A549 (cell line): ENCODE measurements at regions not wholly inside any gene's neighbourhood (a gene's known extent, or its start where the extent isn't known, plus 50 kb on each side); places are given as distances from the start of the nearest gene placed in this dataset.

ENCODE experiments used
- ATAC-seq, 2 experiments: fragments of 200-7000 bp in 1 of 2; fragments of >200 bp in 1 of 2; cut with Nextera tagmentation in 1 of 2; cut with Tn5 transposase in 1 of 2; 3 replicates each; pipeline versions ENCODE4 v1.8.0 to v1.9.1; 2018 to 2020; ENCODE audit warnings: mild to moderate bottlenecking in 1 of 2, moderate library complexity in 1 of 2
- CTCF ChIA-PET: fragments of 300-600 bp; sonication (Branson Sonifier 250); formaldehyde crosslinking; extraction: SDS; loops from one replicate; lab custom pipeline; 2021; ENCODE audit warnings: antibody characterized with exemption, inconsistent platforms; lab: Yijun Ruan, JAX
- POLR2A ChIA-PET: fragments of 350-600 bp; formaldehyde crosslinking; extraction: SDS; loops from one replicate; lab custom pipeline; 2021; ENCODE audit warnings: antibody characterized with exemption, inconsistent platforms; lab: Yijun Ruan, JAX
- DNase-seq, 2 experiments: peaks; one replicate each; pipeline versions ENCODE4 v3.0.0 to v3.0.0-alpha.2; 2011 to 2016; ENCODE audit warnings: low read depth in 1 of 2, low spot score in 1 of 2
- FAIRE-seq: peaks from 2 replicates; lab custom pipeline; 2011; peaks lifted over from hg19 to GRCh38; lab: Jason Lieb, UNC
- H3K27ac ChIP-seq, 2 experiments: fragments of >200 bp; sonication (Bioruptor Twin); formaldehyde crosslinking; 3 replicates each; pipeline ENCODE4 v1.5.1; 2016 to 2017
- H3K4me1 ChIP-seq: fragments of >200 bp; sonication (Bioruptor Twin); formaldehyde crosslinking; 3 replicates; pipeline ENCODE4 v1.6.1; 2016
- H3K4me2 ChIP-seq: fragments of >200 bp; sonication (Bioruptor Twin); formaldehyde crosslinking; 3 replicates; pipeline ENCODE4 v1.6.1; 2016
- H3K4me3 ChIP-seq: fragments of >200 bp; sonication (Bioruptor Twin); formaldehyde crosslinking; 3 replicates; pipeline ENCODE4 v1.5.1; 2016
- H3K9me3 ChIP-seq: fragments of >200 bp; sonication (Bioruptor Twin); formaldehyde crosslinking; 3 replicates; pipeline ENCODE4 v1.6.1; 2016
- BCL3 ChIP-seq: fragments of >200 bp; sonication (Bioruptor Twin); formaldehyde crosslinking; IDR thresholded peaks from 3 replicates; pipeline ENCODE4 v1.6.1; 2016
- CBX2 ChIP-seq: fragments of 200-600 bp; sonication (generic); IDR thresholded peaks from 2 replicates; pipeline ENCODE4 v1.6.1; 2016; ENCODE audit warnings: low read depth, mild to moderate bottlenecking, borderline replicate concordance
- CHD4 ChIP-seq: fragments of 200-600 bp; sonication (generic); IDR thresholded peaks from 2 replicates; pipeline ENCODE4 v1.6.1; 2016; ENCODE audit warnings: antibody characterized with exemption, mild to moderate bottlenecking, borderline replicate concordance
- HES2 ChIP-seq: fragments of >200 bp; sonication (Bioruptor Twin); formaldehyde crosslinking; IDR thresholded peaks from 2 replicates; pipeline ENCODE4 v1.6.1; 2016
- HOXA7 ChIP-seq: fragments of 250-450 bp; sonication (Bioruptor Pico); IDR thresholded peaks from 2 replicates; pipeline ENCODE4 v1.5.0; 2020; ENCODE audit warnings: mild to moderate bottlenecking, moderate library complexity
- MAZ ChIP-seq: fragments of 150-350 bp; IDR thresholded peaks from 2 replicates; pipeline ENCODE4 v1.6.1; 2014; ENCODE audit warnings: antibody characterized with exemption, low read depth, low read length, borderline replicate concordance
- POLR2AphosphoS2 ChIP-seq: conservative IDR thresholded peaks from 2 replicates; pipeline ENCODE4 v1.6.1; 2012; ENCODE audit warnings: low read length, improper control_type of control experiment, inconsistent platforms
- SREBF2 ChIP-seq: fragments of 450-650 bp; IDR thresholded peaks from 2 replicates; pipeline ENCODE4 v1.6.1; 2014; ENCODE audit warnings: mild to moderate bottlenecking, moderate library complexity
- ZSCAN20 ChIP-seq: fragments of 250-450 bp; sonication (Bioruptor Pico); IDR thresholded peaks from 2 replicates; pipeline ENCODE4 v1.8.0; 2022; ENCODE audit warnings: mild to moderate bottlenecking, moderate library complexity
- WGBS: methylation state at CpG from one replicate; pipeline ENCODE4 v1.1.6; 2017; ENCODE audit errors: missing lambda C conversion rate; 5-methylcytosine and 5-hydroxymethylcytosine counted together
- TF ChIP-seq, protein P1 (sequence below): fragments of 200-600 bp; sonication (generic); IDR thresholded peaks from 2 replicates; pipeline ENCODE4 v1.6.1; 2016; ENCODE audit warnings: antibody characterized with exemption, mild to moderate bottlenecking, moderate library complexity
- TF ChIP-seq, protein P2 (sequence below): fragments of 250-450 bp; sonication (Bioruptor Pico); IDR thresholded peaks from 2 replicates; pipeline ENCODE4 v1.5.0; 2021; ENCODE audit warnings: mild to moderate bottlenecking, moderate library complexity, borderline replicate concordance

DNA sequence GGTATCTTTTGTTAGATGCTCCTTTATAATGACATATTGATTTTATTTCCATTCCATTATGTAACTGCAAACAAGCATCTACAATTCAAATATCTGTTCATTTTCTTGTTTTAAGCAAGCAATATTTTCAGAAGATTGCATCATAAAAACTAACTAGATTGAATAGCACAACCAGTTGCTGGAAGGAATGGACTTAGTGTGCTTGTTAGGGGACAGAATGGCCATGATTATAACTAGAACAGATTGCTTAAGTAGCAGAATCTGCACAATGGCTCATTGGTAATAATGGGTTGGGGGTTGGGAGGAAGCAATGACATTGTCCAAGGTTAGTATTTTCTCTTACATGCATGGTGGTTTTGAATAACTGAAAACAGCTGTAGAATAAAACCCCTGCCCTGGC is 939.5 kb downstream of the SLC16A7 start (continued):
- TF ChIP-seq, protein P1, sequence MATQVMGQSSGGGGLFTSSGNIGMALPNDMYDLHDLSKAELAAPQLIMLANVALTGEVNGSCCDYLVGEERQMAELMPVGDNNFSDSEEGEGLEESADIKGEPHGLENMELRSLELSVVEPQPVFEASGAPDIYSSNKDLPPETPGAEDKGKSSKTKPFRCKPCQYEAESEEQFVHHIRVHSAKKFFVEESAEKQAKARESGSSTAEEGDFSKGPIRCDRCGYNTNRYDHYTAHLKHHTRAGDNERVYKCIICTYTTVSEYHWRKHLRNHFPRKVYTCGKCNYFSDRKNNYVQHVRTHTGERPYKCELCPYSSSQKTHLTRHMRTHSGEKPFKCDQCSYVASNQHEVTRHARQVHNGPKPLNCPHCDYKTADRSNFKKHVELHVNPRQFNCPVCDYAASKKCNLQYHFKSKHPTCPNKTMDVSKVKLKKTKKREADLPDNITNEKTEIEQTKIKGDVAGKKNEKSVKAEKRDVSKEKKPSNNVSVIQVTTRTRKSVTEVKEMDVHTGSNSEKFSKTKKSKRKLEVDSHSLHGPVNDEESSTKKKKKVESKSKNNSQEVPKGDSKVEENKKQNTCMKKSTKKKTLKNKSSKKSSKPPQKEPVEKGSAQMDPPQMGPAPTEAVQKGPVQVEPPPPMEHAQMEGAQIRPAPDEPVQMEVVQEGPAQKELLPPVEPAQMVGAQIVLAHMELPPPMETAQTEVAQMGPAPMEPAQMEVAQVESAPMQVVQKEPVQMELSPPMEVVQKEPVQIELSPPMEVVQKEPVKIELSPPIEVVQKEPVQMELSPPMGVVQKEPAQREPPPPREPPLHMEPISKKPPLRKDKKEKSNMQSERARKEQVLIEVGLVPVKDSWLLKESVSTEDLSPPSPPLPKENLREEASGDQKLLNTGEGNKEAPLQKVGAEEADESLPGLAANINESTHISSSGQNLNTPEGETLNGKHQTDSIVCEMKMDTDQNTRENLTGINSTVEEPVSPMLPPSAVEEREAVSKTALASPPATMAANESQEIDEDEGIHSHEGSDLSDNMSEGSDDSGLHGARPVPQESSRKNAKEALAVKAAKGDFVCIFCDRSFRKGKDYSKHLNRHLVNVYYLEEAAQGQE, result no peak

DNA sequence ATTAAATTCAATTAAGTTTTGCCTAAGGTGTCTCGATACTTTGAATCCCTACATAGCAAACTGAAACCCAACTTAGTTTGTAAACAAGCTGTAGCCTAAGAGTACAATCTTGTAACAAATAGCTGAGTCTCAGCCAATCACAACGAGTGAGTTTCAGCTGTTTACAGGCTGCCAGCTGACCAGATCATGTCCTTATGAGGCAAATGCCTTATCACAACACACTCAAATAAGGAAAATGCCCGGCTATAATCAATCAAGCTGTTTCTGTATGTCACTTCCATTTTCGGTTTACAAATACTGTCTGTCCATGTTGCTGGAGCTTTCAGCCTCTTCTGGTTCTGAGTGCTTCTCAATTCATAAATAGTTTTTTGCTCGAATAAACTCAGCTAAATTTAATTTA is 943.8 kb downstream of the SLC16A7 start:
- Histone ChIP-seq H3K27ac (no peak overlapping the region), H3K4me2 (no peak overlapping the region), H3K4me3 (no peak overlapping the region), H3K4me1 (no peaks in the 10 kb centered on the region), H3K9me3 (no peaks in the 10 kb centered on the region)
- WGBS, result 1% methylated on average over 5 of the region's 5 CpGs
- ChIA-PET POLR2A (no interaction called here), CTCF (no interaction called here)
- ATAC-seq (no peak), DNase-seq (no peak), FAIRE-seq (no peak)
- TF ChIP-seq, protein P1, result no peak
- TF ChIP-seq, protein P2, sequence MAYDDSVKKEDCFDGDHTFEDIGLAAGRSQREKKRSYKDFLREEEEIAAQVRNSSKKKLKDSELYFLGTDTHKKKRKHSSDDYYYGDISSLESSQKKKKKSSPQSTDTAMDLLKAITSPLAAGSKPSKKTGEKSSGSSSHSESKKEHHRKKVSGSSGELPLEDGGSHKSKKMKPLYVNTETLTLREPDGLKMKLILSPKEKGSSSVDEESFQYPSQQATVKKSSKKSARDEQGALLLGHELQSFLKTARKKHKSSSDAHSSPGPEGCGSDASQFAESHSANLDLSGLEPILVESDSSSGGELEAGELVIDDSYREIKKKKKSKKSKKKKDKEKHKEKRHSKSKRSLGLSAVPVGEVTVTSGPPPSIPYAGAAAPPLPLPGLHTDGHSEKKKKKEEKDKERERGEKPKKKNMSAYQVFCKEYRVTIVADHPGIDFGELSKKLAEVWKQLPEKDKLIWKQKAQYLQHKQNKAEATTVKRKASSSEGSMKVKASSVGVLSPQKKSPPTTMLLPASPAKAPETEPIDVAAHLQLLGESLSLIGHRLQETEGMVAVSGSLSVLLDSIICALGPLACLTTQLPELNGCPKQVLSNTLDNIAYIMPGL, result no peak
- TF ChIP-seq HOXA7 (no peak), MAZ (no peak), SREBF2 (no peak), BCL3 (no peak), HES2 (no peak), POLR2AphosphoS2 (no peak), CBX2 (no peak), CHD4 (no peak)

DNA sequence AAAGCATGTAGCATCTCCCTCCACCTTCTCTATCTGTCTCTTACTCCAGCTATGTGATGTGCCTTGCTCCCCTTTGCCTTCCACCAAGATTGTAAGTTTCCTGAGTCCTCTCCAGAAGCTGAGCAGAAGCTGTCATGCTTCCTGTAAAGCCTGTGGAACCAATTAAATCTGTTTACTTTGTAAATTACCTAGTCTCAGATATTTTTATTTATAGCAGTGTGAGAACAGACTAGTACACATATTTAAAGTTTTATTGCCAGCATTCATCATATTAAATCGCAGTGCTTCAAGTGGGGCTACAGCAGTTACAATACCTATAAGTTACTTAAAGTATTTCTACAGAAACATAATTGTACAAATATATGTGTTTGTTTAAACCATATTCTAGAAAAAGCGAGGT is 973.1 kb downstream of the SLC16A7 start:
- no peak overlapping the region for H3K4me2 ChIP-seq
- H3K9me3 ChIP-seq, result peaks cover 3% of the 10 kb centered on the region; the same call in 1 of the 3 replicates
- no peaks in the 10 kb centered on the region for H3K4me1 ChIP-seq
- CTCF ChIA-PET, result no interaction called here
- H3K27ac ChIP-seq, result no peak overlapping the region
- H3K4me3 ChIP-seq, result no peak overlapping the region
- FAIRE-seq (no peak), ATAC-seq (no peak), DNase-seq (no peak)
- no peak for TF ChIP-seq ZSCAN20
- POLR2A ChIA-PET, result no interaction called here
- 14% methylated on average over 2 of the region's 2 CpGs for WGBS
